ENCODE measurements at regions not wholly inside any gene's neighbourhood (a gene's known extent, or its start where the extent isn't known, plus 50 kb on each side); places are given as distances from the start of the nearest gene placed in this dataset.

GRCh38 chr2:62337403-62337802 lies 141.5 kb downstream of the B3GNT2 start:
- TF ChIP-seq CTCF (IDR thresholded peaks at IDR 0.05) = no peak
- no peak for TF ChIP-seq POLR2A (IDR thresholded peaks at IDR 0.05)

All from Peyer's patch (tissue), 4 donors.